ENCODE measurements at regions not wholly inside any gene's neighbourhood (a gene's known extent, or its start where the extent isn't known, plus 50 kb on each side); places are given as distances from the start of the nearest gene placed in this dataset.

DNA sequence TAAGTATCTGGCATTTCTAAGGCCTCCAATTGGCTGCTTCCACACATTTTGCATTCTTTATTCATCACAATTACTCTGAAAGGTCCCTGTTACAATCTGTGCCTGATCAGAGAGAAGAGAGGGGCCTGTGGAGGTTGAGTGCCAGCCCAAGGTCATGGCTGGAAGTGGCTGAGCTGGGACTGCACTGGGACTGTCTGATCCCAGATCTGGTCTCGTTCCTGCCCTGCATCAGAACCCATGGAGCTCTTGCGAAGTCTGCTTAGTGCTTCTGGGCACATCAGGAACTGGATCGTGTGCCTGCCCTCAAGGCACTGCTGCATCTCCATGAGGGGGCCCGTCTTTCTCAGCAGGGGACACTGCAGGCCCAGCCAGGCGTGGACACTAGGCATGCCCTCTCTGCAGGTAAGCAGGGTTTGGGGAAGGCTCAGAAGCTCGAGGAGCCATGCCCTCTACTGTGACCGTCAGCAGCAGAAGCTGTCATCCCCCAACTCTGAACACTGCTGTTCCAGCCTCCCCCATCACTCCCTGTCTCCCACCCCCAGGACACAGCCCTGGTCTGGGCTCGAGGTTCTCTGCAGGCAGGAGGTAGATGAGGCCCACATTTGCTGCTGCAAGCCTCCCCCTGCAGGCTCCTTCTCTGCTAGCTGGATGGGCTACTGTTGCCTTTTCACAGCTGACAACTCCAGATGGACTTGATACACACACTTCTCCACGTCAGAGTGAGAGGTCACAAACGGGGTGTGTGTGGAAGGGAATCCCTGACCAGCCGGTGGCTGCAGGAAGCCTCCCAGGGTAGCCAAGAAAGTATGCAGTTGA is 96.5 kb upstream of the PRR23E start:
- intact Hi-C loops (cut with micrococcal nuclease; ENCODE audit: unreplicated experiment) = no loop called here
- no peaks in the 10 kb centered on the region for H3K36me3 ChIP-seq (ENCODE audit: control insufficient read depth, insufficient read depth, low read length)
- no peak for DNase-seq
- H3K27ac Mint-ChIP-seq (ENCODE audit: unreplicated experiment) = no peak overlapping the region
- ChIA-PET CTCF (no interaction called here), POLR2A (no interaction called here)
- H3K36me3 Mint-ChIP-seq (ENCODE audit: insufficient read depth, unreplicated experiment) = no peaks in the 10 kb centered on the region
- no peak overlapping the region for H3K4me3 ChIP-seq (ENCODE audit: low read depth, low read length)
- no peaks in the 10 kb centered on the region for H3K27me3 ChIP-seq (replicated peaks; ENCODE audit: control insufficient read depth, insufficient read depth, low read length)
- no peak overlapping the region for H3K4me3 Mint-ChIP-seq (ENCODE audit: unreplicated experiment)
- TF ChIP-seq, protein P1, sequence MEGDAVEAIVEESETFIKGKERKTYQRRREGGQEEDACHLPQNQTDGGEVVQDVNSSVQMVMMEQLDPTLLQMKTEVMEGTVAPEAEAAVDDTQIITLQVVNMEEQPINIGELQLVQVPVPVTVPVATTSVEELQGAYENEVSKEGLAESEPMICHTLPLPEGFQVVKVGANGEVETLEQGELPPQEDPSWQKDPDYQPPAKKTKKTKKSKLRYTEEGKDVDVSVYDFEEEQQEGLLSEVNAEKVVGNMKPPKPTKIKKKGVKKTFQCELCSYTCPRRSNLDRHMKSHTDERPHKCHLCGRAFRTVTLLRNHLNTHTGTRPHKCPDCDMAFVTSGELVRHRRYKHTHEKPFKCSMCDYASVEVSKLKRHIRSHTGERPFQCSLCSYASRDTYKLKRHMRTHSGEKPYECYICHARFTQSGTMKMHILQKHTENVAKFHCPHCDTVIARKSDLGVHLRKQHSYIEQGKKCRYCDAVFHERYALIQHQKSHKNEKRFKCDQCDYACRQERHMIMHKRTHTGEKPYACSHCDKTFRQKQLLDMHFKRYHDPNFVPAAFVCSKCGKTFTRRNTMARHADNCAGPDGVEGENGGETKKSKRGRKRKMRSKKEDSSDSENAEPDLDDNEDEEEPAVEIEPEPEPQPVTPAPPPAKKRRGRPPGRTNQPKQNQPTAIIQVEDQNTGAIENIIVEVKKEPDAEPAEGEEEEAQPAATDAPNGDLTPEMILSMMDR (IDR thresholded peaks at IDR 0.05; ENCODE audit: insufficient read depth in 1 of 2, low read depth in 1 of 2, low read length in 1 of 2, severe bottlenecking in 1 of 2, unreplicated experiment in 1 of 2) = no peak
- peaks cover 5% of the 10 kb centered on the region for H3K4me1 Mint-ChIP-seq (ENCODE audit: low read depth, unreplicated experiment)
- no peaks in the 10 kb centered on the region for H3K9me3 Mint-ChIP-seq (ENCODE audit: unreplicated experiment)
- BruUV-seq (replicated peaks) = no TSS peak
- H3K9me3 ChIP-seq = no peaks in the 10 kb centered on the region
- no peaks in the 10 kb centered on the region for H3K27me3 Mint-ChIP-seq (ENCODE audit: insufficient read depth, unreplicated experiment)
- H3K4me1 ChIP-seq = no peaks in the 10 kb centered on the region

DNA sequence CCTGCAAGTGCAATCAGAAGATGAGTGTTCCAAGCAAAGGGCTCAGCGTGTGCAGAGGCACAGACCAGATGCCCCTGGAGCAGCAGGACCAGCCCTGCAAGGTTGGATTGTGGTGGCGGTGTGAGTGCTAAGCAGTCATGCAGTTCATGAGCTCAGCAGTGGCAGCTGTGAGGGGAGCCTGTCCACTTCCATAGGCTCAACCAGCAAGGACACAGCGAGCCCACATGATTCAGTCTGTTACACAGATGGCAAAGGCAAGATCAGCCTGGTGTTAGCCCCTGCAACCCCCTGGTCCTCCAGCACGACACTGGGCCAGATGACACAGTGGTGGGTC is 95.9 kb upstream of the PRR23E start:
- no TSS peak for BruUV-seq (replicated peaks)
- no peaks in the 10 kb centered on the region for H3K27me3 ChIP-seq (replicated peaks; ENCODE audit: control insufficient read depth, insufficient read depth, low read length)
- POLR2A ChIA-PET = no interaction called here
- Mint-ChIP-seq H3K4me1 (ENCODE audit: low read depth, unreplicated experiment) (peaks cover 1% of the 10 kb centered on the region), H3K27me3 (ENCODE audit: insufficient read depth, unreplicated experiment) (no peaks in the 10 kb centered on the region), H3K36me3 (ENCODE audit: insufficient read depth, unreplicated experiment) (no peaks in the 10 kb centered on the region), H3K9me3 (ENCODE audit: unreplicated experiment) (no peaks in the 10 kb centered on the region), H3K4me3 (ENCODE audit: unreplicated experiment) (no peak overlapping the region), H3K27ac (ENCODE audit: unreplicated experiment) (no peak overlapping the region)
- H3K4me1 ChIP-seq = no peaks in the 10 kb centered on the region
- CTCF ChIA-PET = no interaction called here
- no peaks in the 10 kb centered on the region for H3K36me3 ChIP-seq (ENCODE audit: control insufficient read depth, insufficient read depth, low read length)
- no peaks in the 10 kb centered on the region for H3K9me3 ChIP-seq
- no peak for DNase-seq
- intact Hi-C loops (cut with micrococcal nuclease; ENCODE audit: unreplicated experiment) = no loop called here
- TF ChIP-seq, protein P1 (IDR thresholded peaks at IDR 0.05; ENCODE audit: insufficient read depth in 1 of 2, low read depth in 1 of 2, low read length in 1 of 2, severe bottlenecking in 1 of 2, unreplicated experiment in 1 of 2) = no peak
- H3K4me3 ChIP-seq (ENCODE audit: low read depth, low read length) = no peak overlapping the region

DNA sequence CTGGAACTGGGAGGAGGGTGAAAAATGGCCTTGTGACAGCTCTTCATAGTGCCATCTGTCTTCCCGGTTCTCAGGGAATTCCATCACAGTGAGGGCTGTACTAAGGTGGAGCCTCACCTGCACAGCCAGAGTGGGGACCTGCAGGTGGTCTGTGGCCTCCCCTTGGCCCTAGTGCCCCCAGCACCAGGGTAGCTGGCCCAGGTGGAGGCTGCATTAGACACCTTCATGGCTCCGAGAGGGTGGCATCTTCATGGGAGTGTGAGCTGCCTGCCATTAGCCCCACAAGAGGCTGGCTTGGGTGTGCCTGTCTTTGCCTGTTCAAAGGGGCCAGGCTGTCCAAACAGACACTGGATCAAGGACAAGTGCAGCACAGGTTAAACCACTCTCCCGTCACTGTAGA is 95.5 kb upstream of the PRR23E start:
- intact Hi-C loops (cut with micrococcal nuclease; ENCODE audit: unreplicated experiment) = no loop called here

More for the DNA sequence above, 95.5 kb upstream of the PRR23E start:
- H3K4me3 ChIP-seq (ENCODE audit: low read depth, low read length) = no peak overlapping the region
- no peaks in the 10 kb centered on the region for H3K9me3 ChIP-seq
- ChIA-PET POLR2A (no interaction called here), CTCF (no interaction called here)
- H3K36me3 ChIP-seq (ENCODE audit: control insufficient read depth, insufficient read depth, low read length) = no peaks in the 10 kb centered on the region
- H3K36me3 Mint-ChIP-seq (ENCODE audit: insufficient read depth, unreplicated experiment) = no peaks in the 10 kb centered on the region
- no peaks in the 10 kb centered on the region for H3K4me1 Mint-ChIP-seq (ENCODE audit: low read depth, unreplicated experiment)
- no peaks in the 10 kb centered on the region for H3K9me3 Mint-ChIP-seq (ENCODE audit: unreplicated experiment)
- no peak overlapping the region for H3K4me3 Mint-ChIP-seq (ENCODE audit: unreplicated experiment)
- H3K27me3 ChIP-seq (replicated peaks; ENCODE audit: control insufficient read depth, insufficient read depth, low read length) = no peaks in the 10 kb centered on the region
- no peak overlapping the region for H3K27ac Mint-ChIP-seq (ENCODE audit: unreplicated experiment)
- no TSS peak for BruUV-seq (replicated peaks)
- no peaks in the 10 kb centered on the region for H3K4me1 ChIP-seq
- H3K27me3 Mint-ChIP-seq (ENCODE audit: insufficient read depth, unreplicated experiment) = no peaks in the 10 kb centered on the region
- TF ChIP-seq, protein P1 (IDR thresholded peaks at IDR 0.05; ENCODE audit: insufficient read depth in 1 of 2, low read depth in 1 of 2, low read length in 1 of 2, severe bottlenecking in 1 of 2, unreplicated experiment in 1 of 2) = no peak
- DNase-seq = no peak
